NT2/D1 (cell line): ENCODE measurements at regions not wholly inside any gene's neighbourhood (a gene's known extent, or its start where the extent isn't known, plus 50 kb on each side); places are given as distances from the start of the nearest gene placed in this dataset.

Experiments
- DNase-seq: peaks from one replicate; pipeline ENCODE4 v3.0.0-alpha.2; 2011; ENCODE audit warnings: low read depth, low spot score
- H3K27me3 ChIP-seq: 2 replicates; pipeline ENCODE4 v1.6.0; 2011; ENCODE audit warnings: mild to moderate bottlenecking; ENCODE audit not compliant: insufficient read length, insufficient read depth
- H3K36me3 ChIP-seq: 2 replicates; pipeline ENCODE4 v1.6.1; 2011; ENCODE audit warnings: mild to moderate bottlenecking, low read length, mixed read lengths; ENCODE audit not compliant: insufficient read depth, insufficient read length
- H3K4me1 ChIP-seq: 2 replicates; pipeline ENCODE4 v1.5.1; 2011; ENCODE audit not compliant: insufficient read depth, insufficient read length
- H3K4me3 ChIP-seq: 2 replicates; pipeline ENCODE4 v1.5.1; 2011; ENCODE audit warnings: low read depth; ENCODE audit not compliant: insufficient read length
- H3K9ac ChIP-seq: 2 replicates; pipeline ENCODE4 v1.6.0; 2011; ENCODE audit warnings: low read depth; ENCODE audit not compliant: insufficient read length
- H3K9me3 ChIP-seq: 2 replicates; pipeline ENCODE4 v1.5.1; 2011; ENCODE audit warnings: mild to moderate bottlenecking, low read length; ENCODE audit not compliant: insufficient read depth
- SUZ12 ChIP-seq: IDR thresholded peaks from 2 replicates; pipeline ENCODE4 v1.6.1; 2011; ENCODE audit not compliant: insufficient read length, insufficient read depth; ENCODE audit errors: extremely low read depth
- YY1 ChIP-seq: IDR thresholded peaks from 2 replicates; pipeline ENCODE4 v1.6.1; 2011; ENCODE audit not compliant: insufficient read length, insufficient read depth
- ZNF274 ChIP-seq: IDR thresholded peaks from 2 replicates; pipeline ENCODE4 v1.6.1; 2011; ENCODE audit warnings: mild to moderate bottlenecking, low read depth, low read length

DNA sequence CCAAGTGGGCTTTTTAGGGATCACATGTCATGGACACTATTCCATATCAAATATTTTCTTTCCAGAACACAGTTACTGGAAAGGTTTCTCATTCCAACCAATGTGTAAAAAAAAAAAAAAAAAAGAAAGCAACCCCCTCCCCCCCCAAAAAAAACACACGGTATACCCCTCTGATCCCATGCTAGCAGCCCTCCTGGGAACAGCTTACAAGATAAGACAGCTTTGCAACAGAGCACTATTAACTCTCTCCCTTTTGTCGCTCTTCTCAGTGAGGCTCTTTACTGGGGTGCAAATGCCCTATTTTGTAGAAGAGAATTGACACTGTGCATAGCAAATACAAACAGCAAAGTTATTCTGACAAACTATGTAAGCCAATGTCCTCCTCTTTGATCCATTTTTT lies 161.2 kb downstream of the NTMT2 start:
- no peak for DNase-seq
- Histone ChIP-seq H3K36me3 (no peaks in the 10 kb centered on the region), H3K27me3 (no peaks in the 10 kb centered on the region), H3K4me3 (no peak overlapping the region), H3K4me1 (no peaks in the 10 kb centered on the region), H3K9ac (no peak overlapping the region), H3K9me3 (no peaks in the 10 kb centered on the region)
- TF ChIP-seq YY1 (no peak), ZNF274 (no peak), SUZ12 (no peak)

DNA sequence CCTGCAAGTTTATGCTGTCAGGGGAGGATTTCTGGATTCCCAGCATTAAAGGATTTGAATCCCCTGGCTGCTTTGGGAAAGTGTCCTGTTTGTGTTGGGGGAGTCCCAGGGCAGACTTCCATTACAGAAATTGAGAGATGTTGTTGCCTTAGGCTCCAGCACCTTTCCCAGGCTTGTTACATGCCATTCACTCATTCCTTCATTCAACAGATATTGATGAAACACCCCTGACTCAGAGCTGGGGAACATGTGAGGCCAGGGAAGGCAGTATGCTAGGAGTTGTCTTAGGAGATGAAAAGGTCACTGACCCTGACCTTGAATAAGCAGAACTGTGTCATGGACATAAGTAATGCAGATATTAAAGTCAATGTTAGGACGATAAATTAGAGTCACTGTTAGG lies 161.7 kb downstream of the NTMT2 start:
- no peak for TF ChIP-seq YY1
- no peak for TF ChIP-seq ZNF274
- TF ChIP-seq SUZ12 = no peak
- H3K9ac ChIP-seq = no peak overlapping the region
- H3K36me3 ChIP-seq = no peaks in the 10 kb centered on the region
- H3K9me3 ChIP-seq = no peaks in the 10 kb centered on the region
- H3K4me3 ChIP-seq = no peak overlapping the region
- no peaks in the 10 kb centered on the region for H3K27me3 ChIP-seq
- no peak for DNase-seq
- no peaks in the 10 kb centered on the region for H3K4me1 ChIP-seq

DNA sequence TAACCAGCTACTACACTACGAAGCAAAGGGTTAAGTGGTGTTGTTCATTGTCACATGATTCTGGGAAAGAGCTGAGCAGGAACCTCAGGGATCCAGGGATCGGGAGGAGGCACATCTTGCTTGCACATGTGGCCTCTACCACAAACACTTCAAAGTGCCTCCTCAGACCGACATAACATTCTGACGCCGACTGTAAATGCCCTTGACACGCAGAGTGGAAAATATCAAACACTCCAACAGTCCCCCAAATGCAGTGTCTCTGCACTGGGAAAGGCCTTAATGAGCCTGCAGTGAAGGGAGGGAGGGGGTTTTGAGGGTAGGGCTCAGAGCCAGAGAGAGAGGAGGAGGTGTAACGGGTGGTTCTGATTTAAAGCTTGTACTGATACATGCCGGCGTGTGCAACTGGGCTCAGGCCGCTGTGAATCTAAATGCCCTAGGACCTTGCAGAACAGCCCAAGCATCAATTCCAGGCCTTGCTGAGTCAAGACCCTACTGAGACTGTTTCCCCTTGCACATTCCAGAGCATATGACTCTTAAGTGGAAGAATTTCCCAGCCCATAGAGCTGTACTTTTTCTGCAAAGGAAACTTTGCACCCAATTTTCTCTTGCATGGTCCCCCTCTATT lies 163.7 kb downstream of the NTMT2 start:
- Histone ChIP-seq H3K9me3 (no peaks in the 10 kb centered on the region), H3K4me1 (no peaks in the 10 kb centered on the region), H3K36me3 (no peaks in the 10 kb centered on the region), H3K9ac (no peak overlapping the region), H3K27me3 (no peaks in the 10 kb centered on the region), H3K4me3 (no peak overlapping the region)
- no peak for TF ChIP-seq ZNF274
- TF ChIP-seq YY1 = no peak
- TF ChIP-seq SUZ12 = no peak
- DNase-seq = peak; percentile 36

DNA sequence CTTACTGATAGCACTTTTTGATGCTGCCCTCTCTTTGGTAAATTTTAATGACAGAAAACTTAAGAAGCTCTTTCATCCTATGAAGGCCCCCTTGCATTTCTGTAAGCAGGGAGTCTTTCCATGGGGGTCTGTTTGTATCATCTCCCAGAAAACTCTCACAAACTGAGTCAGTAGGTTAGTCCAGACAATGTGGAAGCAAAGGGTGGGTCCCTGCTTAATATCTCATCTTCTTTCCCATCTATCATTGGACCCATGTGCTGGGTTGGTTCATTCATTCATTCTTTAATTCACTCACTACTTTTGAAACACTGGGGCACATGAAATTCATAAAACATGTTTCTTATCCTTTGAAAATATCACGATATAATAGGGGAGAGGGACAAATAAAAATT lies 164.3 kb downstream of the NTMT2 start:
- Histone ChIP-seq H3K9me3 (no peaks in the 10 kb centered on the region), H3K4me1 (no peaks in the 10 kb centered on the region)
- no peak for DNase-seq

DNA sequence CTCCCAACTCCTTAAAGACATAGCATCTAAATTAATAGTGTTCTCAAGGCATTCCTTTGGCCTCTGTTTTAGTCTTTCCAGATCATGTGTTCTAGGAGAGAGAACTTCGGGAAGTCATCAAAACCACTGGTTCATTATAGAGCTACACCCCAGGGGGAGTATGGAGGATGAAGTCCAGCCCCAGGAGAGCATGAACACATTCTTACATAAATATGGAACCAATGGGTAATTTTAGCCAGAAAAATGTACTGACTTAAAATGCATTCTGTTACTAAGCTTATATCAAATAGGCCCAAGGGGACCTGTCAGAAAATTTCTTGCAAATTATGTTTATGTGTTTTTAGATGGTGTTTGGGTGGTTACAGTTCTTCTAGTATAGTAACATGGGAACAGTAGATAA lies 165.2 kb downstream of the NTMT2 start:
- H3K27me3 ChIP-seq = no peaks in the 10 kb centered on the region
- no peak for DNase-seq
- no peaks in the 10 kb centered on the region for H3K36me3 ChIP-seq
- no peak overlapping the region for H3K9ac ChIP-seq
- H3K4me3 ChIP-seq = no peak overlapping the region
- H3K9me3 ChIP-seq = no peaks in the 10 kb centered on the region
- TF ChIP-seq ZNF274 (no peak), YY1 (no peak), SUZ12 (no peak)
- no peaks in the 10 kb centered on the region for H3K4me1 ChIP-seq

More for the DNA sequence above, 164.3 kb downstream of the NTMT2 start:
- Histone ChIP-seq H3K36me3 (no peaks in the 10 kb centered on the region), H3K27me3 (no peaks in the 10 kb centered on the region), H3K4me3 (no peak overlapping the region), H3K9ac (no peak overlapping the region)
- TF ChIP-seq SUZ12 (no peak), ZNF274 (no peak), YY1 (no peak)

DNA sequence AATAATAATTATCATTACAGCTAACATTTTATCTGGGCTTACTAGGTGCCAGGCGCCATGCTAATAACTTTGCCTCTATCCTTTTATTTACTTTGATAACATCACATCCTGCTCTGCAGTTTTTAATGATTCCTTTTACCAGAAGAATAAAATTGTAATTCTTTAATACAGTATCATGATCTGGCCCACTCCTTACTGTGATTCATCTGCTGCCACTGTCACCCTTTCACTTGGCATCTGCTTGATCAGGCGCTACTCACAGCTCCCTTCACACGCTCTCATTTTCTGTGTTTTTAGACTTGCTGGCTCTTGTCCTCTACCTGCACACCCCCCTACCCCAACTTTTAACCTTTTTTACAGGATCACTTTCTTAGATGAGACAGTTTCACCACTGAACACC lies 167.5 kb downstream of the NTMT2 start:
- H3K4me3 ChIP-seq = no peak overlapping the region
- H3K9me3 ChIP-seq = no peaks in the 10 kb centered on the region
- H3K27me3 ChIP-seq = no peaks in the 10 kb centered on the region
- no peak overlapping the region for H3K9ac ChIP-seq
- DNase-seq = no peak
- no peaks in the 10 kb centered on the region for H3K36me3 ChIP-seq
- H3K4me1 ChIP-seq = no peaks in the 10 kb centered on the region
- TF ChIP-seq SUZ12 (no peak), ZNF274 (no peak), YY1 (no peak)

DNA sequence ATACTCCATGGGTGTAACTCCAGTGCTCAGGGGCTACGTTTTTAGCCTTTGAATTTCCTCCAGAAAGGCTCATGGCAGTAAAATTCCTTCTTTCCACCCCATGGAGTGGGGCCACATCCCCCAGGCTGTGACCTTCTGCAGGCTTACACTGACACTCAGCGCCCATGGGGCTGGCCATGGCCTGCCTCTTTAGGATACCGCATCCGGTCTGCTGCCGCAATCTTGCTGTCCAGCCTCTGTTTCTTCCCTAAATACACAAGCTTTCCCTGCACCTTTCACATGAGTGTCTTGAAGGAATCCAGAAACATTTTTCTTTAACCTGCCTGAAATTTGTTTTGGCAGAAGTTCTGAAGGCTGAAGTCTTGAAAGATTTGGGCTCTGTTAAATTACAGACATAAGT lies 170.5 kb downstream of the NTMT2 start:
- no peak overlapping the region for H3K4me3 ChIP-seq
- H3K36me3 ChIP-seq = no peaks in the 10 kb centered on the region
- TF ChIP-seq ZNF274 (no peak), SUZ12 (no peak)
- no peak overlapping the region for H3K9ac ChIP-seq
- H3K4me1 ChIP-seq = no peaks in the 10 kb centered on the region
- no peaks in the 10 kb centered on the region for H3K27me3 ChIP-seq
- no peaks in the 10 kb centered on the region for H3K9me3 ChIP-seq
- no peak for DNase-seq
